CD4-positive, alpha-beta T cell treated with Interleukin-12 subunit alpha and Interleukin-12 subunit beta, for 1 hour (primary cell): ENCODE measurements at regions not wholly inside any gene's neighbourhood (a gene's known extent, or its start where the extent isn't known, plus 50 kb on each side); places are given as distances from the start of the nearest gene placed in this dataset.
"Not testable (repeated sequence)": the region's sequence is repeated elsewhere in the genome, so short reads cannot be mapped to it uniquely, and the experiment has no call there.

Source experiments
- DNase-seq: peaks from one replicate; pipeline ENCODE4 v3.0.0-alpha.2; 2020

DNA sequence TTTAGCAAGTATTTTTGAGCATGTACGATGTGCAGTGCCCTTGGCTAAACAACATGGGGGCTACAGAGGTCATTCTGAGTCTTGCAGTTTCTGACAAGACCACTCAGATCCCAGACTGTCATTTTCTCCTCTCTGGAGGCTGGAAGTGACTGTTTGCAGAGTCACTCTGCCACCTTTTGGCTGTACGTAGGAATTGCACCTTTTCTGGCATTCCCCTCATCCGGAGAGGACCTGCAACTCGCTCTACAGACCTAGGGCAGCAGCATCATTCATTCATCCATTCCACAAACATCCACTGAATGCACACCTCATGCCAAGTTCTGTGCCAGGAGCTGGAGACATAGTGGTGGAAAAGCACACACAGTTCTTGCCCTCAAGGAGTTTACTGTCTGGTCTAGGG is 160.4 kb upstream of the GPR101 start:
- peak; percentile 11 for DNase-seq

DNA sequence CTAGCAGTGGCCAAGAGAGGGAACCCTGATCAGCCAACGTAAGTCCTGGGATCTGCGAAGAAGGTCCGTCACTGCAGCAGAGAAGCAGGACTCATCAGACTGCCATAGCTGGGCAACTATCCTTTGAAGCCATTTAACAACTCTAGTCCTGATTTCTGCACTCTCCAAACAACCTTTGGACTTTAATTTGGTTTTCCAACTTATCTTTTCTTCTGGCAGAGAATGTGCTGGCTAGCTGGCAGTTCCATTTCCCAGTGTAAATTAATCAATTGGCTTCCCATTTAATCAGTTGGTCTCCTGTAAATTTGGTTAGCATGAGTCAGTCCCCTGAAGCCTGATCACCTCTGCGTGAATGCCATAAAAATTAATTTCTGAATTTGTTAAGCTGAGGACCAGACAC is 153.7 kb upstream of the GPR101 start:
- DNase-seq = no peak

GRCh38 chrX:137178392-137178791 is 144.6 kb upstream of the GPR101 start:
- no peak for DNase-seq

DNA sequence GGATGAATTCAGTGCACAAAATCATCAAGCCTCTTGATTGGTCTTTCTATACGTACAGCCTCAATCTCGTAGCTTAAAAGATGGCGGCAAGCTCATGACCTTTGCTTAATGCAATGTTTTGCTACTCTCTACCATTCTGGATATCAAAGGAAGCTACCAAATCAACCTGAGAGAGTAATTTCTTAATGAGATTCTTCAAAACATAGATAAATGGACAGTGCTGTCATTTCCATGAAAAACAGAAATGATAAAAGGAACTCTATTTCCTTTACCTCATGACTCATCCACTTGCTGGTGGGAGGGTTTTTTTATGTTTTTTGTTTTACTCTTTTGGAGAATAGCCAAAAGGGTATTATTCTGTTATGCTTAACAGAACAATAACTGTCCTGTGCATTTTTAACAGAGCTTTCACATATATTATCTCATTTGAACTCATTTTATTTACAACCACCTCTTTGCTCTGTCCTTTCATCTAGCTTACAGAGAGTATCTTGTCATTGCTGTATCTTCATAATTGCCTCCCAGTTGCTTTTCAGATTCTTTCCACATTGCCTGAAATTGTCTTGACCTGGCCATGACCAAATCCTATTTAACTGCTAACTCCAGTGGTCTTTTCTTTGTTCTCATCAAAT is 138.6 kb upstream of the GPR101 start:
- no peak for DNase-seq

DNA sequence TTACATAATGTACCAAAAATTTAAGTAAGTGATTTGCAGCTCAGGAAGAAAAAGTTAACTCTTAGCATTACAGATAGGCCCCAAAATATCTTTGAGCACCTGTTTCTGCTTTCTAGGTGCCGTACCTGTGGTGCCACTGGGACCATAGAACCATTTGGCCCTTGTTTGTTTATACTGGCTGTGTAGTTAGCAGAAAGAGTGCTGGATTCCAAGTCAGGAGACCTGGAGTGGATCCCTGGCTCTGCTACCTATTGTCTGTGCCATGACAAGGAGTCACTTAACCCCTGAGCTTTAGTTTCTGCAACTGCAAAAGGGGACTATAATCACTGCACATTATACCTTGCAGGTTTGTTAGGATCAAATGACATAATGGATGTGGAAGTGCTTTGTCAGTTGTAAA is 137.8 kb upstream of the GPR101 start:
- no peak for DNase-seq

DNA sequence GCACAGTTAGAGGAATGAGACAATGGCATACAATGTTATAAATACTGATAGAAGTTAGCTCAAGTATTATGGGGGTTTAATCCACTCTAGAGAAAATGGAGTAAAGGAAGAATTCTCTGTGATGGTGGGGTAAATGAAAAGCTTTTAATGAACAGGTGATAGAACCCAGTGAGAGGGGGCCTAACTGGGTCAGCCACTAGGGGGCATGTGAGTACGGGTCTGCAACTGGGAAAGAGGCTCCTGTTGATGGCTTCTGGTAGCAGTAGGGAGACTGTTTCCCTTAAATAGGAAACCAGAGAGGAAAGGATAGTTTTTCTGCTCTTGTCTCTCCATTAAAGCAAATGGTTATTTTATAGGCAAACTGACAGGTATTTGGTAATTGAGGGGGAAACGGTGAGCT is 132.8 kb upstream of the GPR101 start:
- no peak for DNase-seq

- no peak for DNase-seq
Observed at GRCh38 chrX:137164329-137164728, 130.5 kb upstream of the GPR101 start.

GRCh38 chrX:137151403-137151802 is 117.6 kb upstream of the GPR101 start:
- DNase-seq = no peak

- no peak for DNase-seq
Observed at GRCh38 chrX:137143864-137144263, 110.1 kb upstream of the GPR101 start.

- DNase-seq = not testable (repeated sequence)
Observed at GRCh38 chrX:137122651-137123050, 88.9 kb upstream of the GPR101 start.

DNA sequence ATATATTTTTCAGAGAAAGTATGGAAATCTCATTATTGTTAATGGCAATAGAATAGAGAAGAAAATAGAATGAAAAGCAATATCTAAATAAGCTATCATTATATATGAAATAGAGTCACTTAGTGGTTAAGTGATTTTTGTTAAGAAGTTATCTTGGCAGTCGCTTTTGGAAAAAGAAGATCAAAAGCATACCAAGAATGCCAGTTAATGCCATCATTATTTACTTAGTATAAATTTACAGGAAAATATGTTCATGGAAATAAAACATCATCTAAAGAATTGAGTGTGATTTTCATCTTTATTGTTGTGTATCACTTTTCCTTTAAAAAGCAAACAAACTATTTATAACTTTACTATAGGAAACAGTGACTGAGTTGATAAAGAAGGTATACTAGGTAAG is 85.3 kb upstream of the GPR101 start:
- DNase-seq = no peak

DNA sequence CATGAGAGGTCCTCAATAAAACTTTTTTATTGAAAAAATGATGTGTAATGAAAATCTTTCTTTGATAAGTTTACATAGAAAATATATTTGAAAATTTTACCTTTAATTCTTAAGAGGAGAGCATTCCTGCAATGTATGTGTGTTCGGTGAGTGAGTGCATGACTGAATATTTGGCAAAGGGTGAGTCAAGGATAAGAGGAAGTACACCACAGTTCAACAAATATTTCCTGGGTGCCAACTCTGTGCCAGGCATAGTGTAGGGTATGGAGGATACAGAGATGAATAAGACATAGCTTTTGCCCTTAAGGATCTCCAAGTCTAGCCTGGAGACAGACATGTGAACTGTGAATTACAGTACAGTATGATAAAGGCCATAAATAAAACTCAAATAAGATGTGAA is 84.7 kb upstream of the GPR101 start:
- DNase-seq = no peak

GRCh38 chrX:137118136-137118535 is 84.3 kb upstream of the GPR101 start:
- no peak for DNase-seq

DNA sequence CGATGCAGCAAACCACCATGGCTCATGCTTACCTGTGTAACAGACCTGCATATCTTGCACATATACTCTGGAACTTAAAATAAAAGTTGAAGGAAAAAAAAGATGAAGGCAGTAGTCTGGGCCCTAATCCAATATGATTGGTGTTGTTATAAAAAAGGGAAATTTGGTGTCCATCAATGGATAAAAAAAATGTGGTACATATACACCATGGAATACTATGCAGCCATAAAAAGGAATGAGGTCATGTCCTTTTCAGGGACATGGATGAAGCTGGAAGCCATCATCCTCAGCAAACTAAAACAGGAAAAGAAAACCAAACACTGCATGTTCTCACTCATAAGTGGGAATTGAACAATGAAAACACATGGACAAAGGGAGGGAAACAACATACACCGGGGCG is 74.1 kb upstream of the GPR101 start:
- DNase-seq = not testable (repeated sequence)

GRCh38 chrX:137101273-137101990 is 67.6 kb upstream of the GPR101 start:
- DNase-seq = no peak
